GM23338 (cell line): ENCODE measurements at regions not wholly inside any gene's neighbourhood (a gene's known extent, or its start where the extent isn't known, plus 50 kb on each side); places are given as distances from the start of the nearest gene placed in this dataset.

Experiments
- ATAC-seq: fragments of 200-7000 bp; cut with Tn5 transposase; 3 replicates; pipeline ENCODE4 v1.9.1; 2020
- DNase-seq: peaks from one replicate; pipeline ENCODE4 v3.0.0-alpha.2; 2015; ENCODE audit warnings: low spot score
- H2AFZ ChIP-seq: fragments of 200-600 bp; sonication (generic); 2 replicates; pipeline ENCODE4 v1.8.0; 2016; ENCODE audit warnings: antibody characterized with exemption, mild to moderate bottlenecking, moderate library complexity
- H3F3A ChIP-seq: fragments of 200-600 bp; sonication (generic); replicated peaks from 2 replicates; pipeline ENCODE4 v1.8.0; 2017; ENCODE audit warnings: antibody characterized with exemption, mixed run types, low read depth
- H3K27ac ChIP-seq: fragments of 200-600 bp; sonication (generic); 2 replicates; pipeline ENCODE4 v1.6.1; 2016; ENCODE audit warnings: low read depth
- H3K27me3 ChIP-seq: fragments of 200-600 bp; sonication (generic); 2 replicates; pipeline ENCODE4 v1.8.0; 2016; ENCODE audit warnings: mild to moderate bottlenecking, mixed run types, moderate library complexity; ENCODE audit not compliant: insufficient read depth
- H3K36me3 ChIP-seq: fragments of 200-600 bp; sonication (generic); 2 replicates; pipeline ENCODE4 v1.8.0; 2016; ENCODE audit warnings: mild to moderate bottlenecking; ENCODE audit not compliant: insufficient read depth
- H3K4me1 ChIP-seq: fragments of 200-600 bp; sonication (generic); 2 replicates; pipeline ENCODE4 v1.8.0; 2016; ENCODE audit warnings: mild to moderate bottlenecking, moderate library complexity; ENCODE audit not compliant: insufficient read depth
- H3K4me2 ChIP-seq: fragments of 200-600 bp; sonication (generic); 2 replicates; pipeline ENCODE4 v1.7.1; 2017; ENCODE audit warnings: mixed run types
- H3K4me3 ChIP-seq: fragments of 200-600 bp; sonication (generic); 2 replicates; pipeline ENCODE4 v1.6.1; 2016; ENCODE audit warnings: mixed run types
- H3K79me2 ChIP-seq: fragments of 200-600 bp; sonication (generic); replicated peaks from 2 replicates; pipeline ENCODE4 v1.8.0; 2017; ENCODE audit warnings: mild to moderate bottlenecking; ENCODE audit not compliant: insufficient read depth
- H3K9me2 ChIP-seq: fragments of 200-600 bp; sonication (generic); 2 replicates; pipeline ENCODE4 v1.8.0; 2017; ENCODE audit not compliant: insufficient read depth
- H4K20me1 ChIP-seq: fragments of 200-600 bp; sonication (generic); replicated peaks from 2 replicates; pipeline ENCODE4 v1.8.0; 2017; ENCODE audit warnings: mild to moderate bottlenecking; ENCODE audit not compliant: insufficient read depth
- H3K27ac Mint-ChIP-seq: 2 replicates; pipeline ENCODE4 v1.8.0; 2020; ENCODE audit warnings: inconsistent platforms, mild to moderate bottlenecking, moderate library complexity, mixed read lengths
- H3K27me3 Mint-ChIP-seq: 3 replicates; pipeline ENCODE4 v1.8.0; 2022; ENCODE audit warnings: low read depth, mild to moderate bottlenecking, moderate library complexity, mixed read lengths, inconsistent platforms; ENCODE audit not compliant: insufficient read depth, poor library complexity
- H3K36me3 Mint-ChIP-seq: 3 replicates; pipeline ENCODE4 v1.8.0; 2021; ENCODE audit warnings: low read depth, mild to moderate bottlenecking, inconsistent platforms, moderate library complexity, mixed read lengths
- H3K4me1 Mint-ChIP-seq: 3 replicates; pipeline ENCODE4 v1.8.0; 2020; ENCODE audit warnings: mild to moderate bottlenecking, inconsistent platforms, mixed read lengths
- H3K4me3 Mint-ChIP-seq: 3 replicates; pipeline ENCODE4 v1.8.0; 2021; ENCODE audit warnings: moderate library complexity, mild to moderate bottlenecking, inconsistent platforms, mixed read lengths
- H3K9me3 Mint-ChIP-seq: 3 replicates; pipeline ENCODE4 v1.8.0; 2020; ENCODE audit warnings: moderate library complexity, mild to moderate bottlenecking, inconsistent platforms, mixed read lengths
- CREB1 ChIP-seq: fragments of 250-450 bp; sonication (Bioruptor Pico); IDR thresholded peaks from 2 replicates; pipeline ENCODE4 v1.5.0; 2020; ENCODE audit warnings: low read depth, mild to moderate bottlenecking, moderate library complexity
- EZH2 ChIP-seq: fragments of 200-600 bp; sonication (generic); IDR thresholded peaks from one replicate; pipeline ENCODE4 v1.8.0; 2017; ENCODE audit warnings: antibody characterized with exemption, mild to moderate bottlenecking, low read depth; ENCODE audit not compliant: unreplicated experiment
- NANOG ChIP-seq: IDR thresholded peaks from 2 replicates; pipeline ENCODE4 v1.6.1; 2016; ENCODE audit warnings: antibody characterized with exemption, borderline replicate concordance
- TF ChIP-seq, protein P1 (sequence below): IDR thresholded peaks from one replicate; pipeline ENCODE4 v1.6.1; 2018; ENCODE audit warnings: antibody characterized with exemption; ENCODE audit not compliant: unreplicated experiment
- TF ChIP-seq, protein P2 (sequence below): IDR thresholded peaks from 2 replicates; pipeline ENCODE4 v1.6.1; 2016; ENCODE audit warnings: antibody characterized with exemption
- TF ChIP-seq, protein P3 (sequence below): fragments of 250-450 bp; sonication (Bioruptor Pico); IDR thresholded peaks from 2 replicates; pipeline ENCODE4 v1.5.0; 2020; ENCODE audit warnings: mild to moderate bottlenecking, moderate library complexity

DNA sequence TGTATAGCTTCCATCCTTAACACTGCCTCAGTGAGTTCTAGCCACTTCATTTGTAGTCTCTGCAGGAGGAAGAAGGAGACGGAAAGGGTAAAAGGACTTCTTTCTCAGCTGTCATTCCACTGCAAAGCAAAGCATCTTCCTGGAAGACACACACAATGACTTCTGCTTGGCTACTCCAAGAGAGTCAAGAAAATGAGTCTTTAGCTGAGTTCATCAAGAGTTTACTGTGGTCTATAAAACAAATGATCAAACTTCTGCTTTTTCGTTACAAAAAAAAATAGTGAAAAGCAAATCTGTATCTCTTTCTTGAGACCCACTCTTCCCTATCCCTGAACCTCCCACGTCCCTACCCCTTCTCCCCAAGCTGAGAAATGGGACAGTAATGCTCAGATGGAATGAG lies 205.0 kb upstream of the AHR start (continued):
- TF ChIP-seq CREB1 (CRISPR knock-in tag), result no peak
- TF ChIP-seq, protein P1, sequence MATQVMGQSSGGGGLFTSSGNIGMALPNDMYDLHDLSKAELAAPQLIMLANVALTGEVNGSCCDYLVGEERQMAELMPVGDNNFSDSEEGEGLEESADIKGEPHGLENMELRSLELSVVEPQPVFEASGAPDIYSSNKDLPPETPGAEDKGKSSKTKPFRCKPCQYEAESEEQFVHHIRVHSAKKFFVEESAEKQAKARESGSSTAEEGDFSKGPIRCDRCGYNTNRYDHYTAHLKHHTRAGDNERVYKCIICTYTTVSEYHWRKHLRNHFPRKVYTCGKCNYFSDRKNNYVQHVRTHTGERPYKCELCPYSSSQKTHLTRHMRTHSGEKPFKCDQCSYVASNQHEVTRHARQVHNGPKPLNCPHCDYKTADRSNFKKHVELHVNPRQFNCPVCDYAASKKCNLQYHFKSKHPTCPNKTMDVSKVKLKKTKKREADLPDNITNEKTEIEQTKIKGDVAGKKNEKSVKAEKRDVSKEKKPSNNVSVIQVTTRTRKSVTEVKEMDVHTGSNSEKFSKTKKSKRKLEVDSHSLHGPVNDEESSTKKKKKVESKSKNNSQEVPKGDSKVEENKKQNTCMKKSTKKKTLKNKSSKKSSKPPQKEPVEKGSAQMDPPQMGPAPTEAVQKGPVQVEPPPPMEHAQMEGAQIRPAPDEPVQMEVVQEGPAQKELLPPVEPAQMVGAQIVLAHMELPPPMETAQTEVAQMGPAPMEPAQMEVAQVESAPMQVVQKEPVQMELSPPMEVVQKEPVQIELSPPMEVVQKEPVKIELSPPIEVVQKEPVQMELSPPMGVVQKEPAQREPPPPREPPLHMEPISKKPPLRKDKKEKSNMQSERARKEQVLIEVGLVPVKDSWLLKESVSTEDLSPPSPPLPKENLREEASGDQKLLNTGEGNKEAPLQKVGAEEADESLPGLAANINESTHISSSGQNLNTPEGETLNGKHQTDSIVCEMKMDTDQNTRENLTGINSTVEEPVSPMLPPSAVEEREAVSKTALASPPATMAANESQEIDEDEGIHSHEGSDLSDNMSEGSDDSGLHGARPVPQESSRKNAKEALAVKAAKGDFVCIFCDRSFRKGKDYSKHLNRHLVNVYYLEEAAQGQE, result no peak

DNA sequence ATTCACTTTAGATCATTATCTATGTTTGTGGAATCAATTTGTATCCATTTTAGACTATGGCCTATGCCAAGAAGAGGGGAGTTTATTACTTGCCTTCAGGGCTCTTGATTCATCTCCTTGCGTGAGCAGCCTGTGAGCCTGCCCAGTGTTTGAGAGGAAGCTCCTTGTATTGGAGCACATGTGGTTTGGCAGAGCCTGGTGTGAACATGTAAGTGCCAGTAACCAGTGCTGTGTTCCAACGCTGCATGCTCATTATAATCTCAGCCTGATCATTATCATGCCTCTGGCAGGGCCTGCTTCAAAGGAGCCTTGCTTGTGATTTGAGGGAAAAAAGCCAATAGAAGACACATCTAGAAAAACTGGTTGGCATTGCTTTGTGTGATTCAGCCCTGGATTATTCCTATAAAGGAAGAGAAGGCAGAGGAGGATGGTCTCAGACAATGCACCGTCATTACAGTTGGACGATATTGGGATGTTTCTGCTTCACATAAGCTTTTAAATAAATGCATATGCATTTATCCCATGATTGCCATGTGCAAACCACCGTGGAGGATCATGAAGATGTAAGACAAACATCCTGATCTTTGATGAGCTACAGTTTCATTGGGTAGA lies 203.4 kb upstream of the AHR start:
- H3K27ac Mint-ChIP-seq, result no peak overlapping the region
- ATAC-seq, result no peak
- H3F3A ChIP-seq, result no peaks in the 10 kb centered on the region

More for the DNA sequence above, 203.4 kb upstream of the AHR start:
- TF ChIP-seq NANOG, result no peak
- TF ChIP-seq, protein P2, sequence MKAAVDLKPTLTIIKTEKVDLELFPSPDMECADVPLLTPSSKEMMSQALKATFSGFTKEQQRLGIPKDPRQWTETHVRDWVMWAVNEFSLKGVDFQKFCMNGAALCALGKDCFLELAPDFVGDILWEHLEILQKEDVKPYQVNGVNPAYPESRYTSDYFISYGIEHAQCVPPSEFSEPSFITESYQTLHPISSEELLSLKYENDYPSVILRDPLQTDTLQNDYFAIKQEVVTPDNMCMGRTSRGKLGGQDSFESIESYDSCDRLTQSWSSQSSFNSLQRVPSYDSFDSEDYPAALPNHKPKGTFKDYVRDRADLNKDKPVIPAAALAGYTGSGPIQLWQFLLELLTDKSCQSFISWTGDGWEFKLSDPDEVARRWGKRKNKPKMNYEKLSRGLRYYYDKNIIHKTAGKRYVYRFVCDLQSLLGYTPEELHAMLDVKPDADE, result no peak
- TF ChIP-seq, protein P3, sequence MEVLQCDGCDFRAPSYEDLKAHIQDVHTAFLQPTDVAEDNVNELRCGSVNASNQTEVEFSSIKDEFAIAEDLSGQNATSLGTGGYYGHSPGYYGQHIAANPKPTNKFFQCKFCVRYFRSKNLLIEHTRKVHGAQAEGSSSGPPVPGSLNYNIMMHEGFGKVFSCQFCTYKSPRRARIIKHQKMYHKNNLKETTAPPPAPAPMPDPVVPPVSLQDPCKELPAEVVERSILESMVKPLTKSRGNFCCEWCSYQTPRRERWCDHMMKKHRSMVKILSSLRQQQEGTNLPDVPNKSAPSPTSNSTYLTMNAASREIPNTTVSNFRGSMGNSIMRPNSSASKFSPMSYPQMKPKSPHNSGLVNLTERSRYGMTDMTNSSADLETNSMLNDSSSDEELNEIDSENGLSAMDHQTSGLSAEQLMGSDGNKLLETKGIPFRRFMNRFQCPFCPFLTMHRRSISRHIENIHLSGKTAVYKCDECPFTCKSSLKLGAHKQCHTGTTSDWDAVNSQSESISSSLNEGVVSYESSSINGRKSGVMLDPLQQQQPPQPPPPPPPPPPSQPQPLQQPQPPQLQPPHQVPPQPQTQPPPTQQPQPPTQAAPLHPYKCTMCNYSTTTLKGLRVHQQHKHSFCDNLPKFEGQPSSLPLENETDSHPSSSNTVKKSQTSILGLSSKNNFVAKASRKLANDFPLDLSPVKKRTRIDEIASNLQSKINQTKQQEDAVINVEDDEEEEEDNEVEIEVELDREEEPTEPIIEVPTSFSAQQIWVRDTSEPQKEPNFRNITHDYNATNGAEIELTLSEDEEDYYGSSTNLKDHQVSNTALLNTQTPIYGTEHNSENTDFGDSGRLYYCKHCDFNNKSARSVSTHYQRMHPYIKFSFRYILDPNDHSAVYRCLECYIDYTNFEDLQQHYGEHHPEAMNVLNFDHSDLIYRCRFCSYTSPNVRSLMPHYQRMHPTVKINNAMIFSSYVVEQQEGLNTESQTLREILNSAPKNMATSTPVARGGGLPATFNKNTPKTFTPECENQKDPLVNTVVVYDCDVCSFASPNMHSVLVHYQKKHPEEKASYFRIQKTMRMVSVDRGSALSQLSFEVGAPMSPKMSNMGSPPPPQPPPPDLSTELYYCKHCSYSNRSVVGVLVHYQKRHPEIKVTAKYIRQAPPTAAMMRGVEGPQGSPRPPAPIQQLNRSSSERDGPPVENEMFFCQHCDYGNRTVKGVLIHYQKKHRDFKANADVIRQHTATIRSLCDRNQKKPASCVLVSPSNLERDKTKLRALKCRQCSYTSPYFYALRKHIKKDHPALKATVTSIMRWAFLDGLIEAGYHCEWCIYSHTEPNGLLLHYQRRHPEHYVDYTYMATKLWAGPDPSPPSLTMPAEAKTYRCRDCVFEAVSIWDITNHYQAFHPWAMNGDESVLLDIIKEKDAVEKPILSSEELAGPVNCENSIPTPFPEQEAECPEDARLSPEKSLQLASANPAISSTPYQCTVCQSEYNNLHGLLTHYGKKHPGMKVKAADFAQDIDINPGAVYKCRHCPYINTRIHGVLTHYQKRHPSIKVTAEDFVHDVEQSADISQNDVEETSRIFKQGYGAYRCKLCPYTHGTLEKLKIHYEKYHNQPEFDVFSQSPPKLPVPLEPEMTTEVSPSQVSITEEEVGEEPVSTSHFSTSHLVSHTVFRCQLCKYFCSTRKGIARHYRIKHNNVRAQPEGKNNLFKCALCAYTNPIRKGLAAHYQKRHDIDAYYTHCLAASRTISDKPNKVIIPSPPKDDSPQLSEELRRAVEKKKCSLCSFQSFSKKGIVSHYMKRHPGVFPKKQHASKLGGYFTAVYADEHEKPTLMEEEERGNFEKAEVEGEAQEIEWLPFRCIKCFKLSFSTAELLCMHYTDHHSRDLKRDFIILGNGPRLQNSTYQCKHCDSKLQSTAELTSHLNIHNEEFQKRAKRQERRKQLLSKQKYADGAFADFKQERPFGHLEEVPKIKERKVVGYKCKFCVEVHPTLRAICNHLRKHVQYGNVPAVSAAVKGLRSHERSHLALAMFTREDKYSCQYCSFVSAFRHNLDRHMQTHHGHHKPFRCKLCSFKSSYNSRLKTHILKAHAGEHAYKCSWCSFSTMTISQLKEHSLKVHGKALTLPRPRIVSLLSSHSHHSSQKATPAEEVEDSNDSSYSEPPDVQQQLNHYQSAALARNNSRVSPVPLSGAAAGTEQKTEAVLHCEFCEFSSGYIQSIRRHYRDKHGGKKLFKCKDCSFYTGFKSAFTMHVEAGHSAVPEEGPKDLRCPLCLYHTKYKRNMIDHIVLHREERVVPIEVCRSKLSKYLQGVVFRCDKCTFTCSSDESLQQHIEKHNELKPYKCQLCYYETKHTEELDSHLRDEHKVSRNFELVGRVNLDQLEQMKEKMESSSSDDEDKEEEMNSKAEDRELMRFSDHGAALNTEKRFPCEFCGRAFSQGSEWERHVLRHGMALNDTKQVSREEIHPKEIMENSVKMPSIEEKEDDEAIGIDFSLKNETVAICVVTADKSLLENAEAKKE (CRISPR knock-in tag), result no peak
- TF ChIP-seq, protein P1, result no peak
- no peak for TF ChIP-seq EZH2
- Mint-ChIP-seq H3K4me1 (peaks cover 4% of the 10 kb centered on the region), H3K36me3 (no peaks in the 10 kb centered on the region), H3K27me3 (peaks cover 3% of the 10 kb centered on the region), H3K4me3 (no peak overlapping the region), H3K9me3 (no peaks in the 10 kb centered on the region)
- Histone ChIP-seq H3K4me1 (no peaks in the 10 kb centered on the region; the same call in 1 of the 2 replicates), H4K20me1 (no peaks in the 10 kb centered on the region), H3K27ac (no peak overlapping the region), H3K4me2 (no peak overlapping the region), H3K27me3 (no peaks in the 10 kb centered on the region), H2AFZ (no peak overlapping the region), H3K79me2 (no peaks in the 10 kb centered on the region), H3K4me3 (no peak overlapping the region), H3K36me3 (no peaks in the 10 kb centered on the region), H3K9me2 (no peaks in the 10 kb centered on the region)
- DNase-seq, result no peak
